ENCODE measurements at regions not wholly inside any gene's neighbourhood (a gene's known extent, or its start where the extent isn't known, plus 50 kb on each side); places are given as distances from the start of the nearest gene placed in this dataset.

DNA sequence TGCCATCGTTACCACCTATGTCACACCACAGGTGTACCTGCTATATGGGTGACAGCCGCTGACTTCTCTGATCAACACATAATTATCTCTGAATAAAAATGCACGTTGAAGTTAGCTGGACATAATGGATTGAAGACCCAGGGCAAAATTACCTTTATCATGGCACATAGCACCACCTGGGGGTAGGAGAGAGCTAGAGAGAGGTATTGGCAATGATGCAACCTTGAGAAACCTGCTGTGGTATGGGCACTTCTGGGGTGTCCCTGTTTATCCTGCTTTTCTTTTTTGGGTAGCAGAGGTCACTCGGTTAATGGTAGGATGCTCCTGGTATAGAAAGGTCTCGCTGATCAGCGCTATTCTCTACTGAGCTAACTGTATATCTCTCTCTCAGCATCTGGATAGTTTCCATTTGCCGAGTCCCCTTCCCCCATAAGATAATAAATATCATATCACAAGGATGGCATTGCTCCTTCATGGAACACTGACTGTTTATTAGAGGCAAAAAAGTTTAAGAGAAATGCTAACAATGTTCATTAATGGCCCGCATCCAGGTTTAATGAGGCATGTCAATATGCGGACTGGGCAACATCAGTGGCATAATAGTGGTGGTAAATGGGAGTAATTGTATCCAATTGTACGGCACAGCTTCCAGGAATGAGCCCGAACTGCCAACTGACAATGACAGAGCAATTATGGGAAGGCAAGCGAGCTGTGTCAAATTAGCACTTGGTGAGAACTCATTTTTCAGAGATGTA is 323.1 kb downstream of the TFEC start:
- no peak overlapping the region for H3K4me2 ChIP-seq (ENCODE audit: control insufficient read depth, insufficient read depth)
- FAIRE-seq (no peak), DNase-seq (ENCODE audit: low read depth, low spot score) (no peak), ATAC-seq (peak; percentile 59)
- H3K27ac ChIP-seq (ENCODE audit: control insufficient read depth, insufficient read depth) = no peak overlapping the region
- RAD21 ChIA-PET (ENCODE audit: unreplicated experiment) = no interaction called here
- no peak overlapping the region for H3K9ac ChIP-seq (ENCODE audit: control insufficient read depth, insufficient read depth, low read length)
- H4K20me1 ChIP-seq (ENCODE audit: control insufficient read depth, insufficient read depth) = no peaks in the 10 kb centered on the region
- 26% methylated on average over 12 of the region's 12 CpGs for WGBS (ENCODE audit: insufficient coverage, insufficient replicate concordance, low lambda C conversion rate, missing lambda C conversion rate)
- H3K79me2 ChIP-seq (ENCODE audit: control insufficient read depth, insufficient read depth, low read length) = no peaks in the 10 kb centered on the region
- no TSS peak for BruUV-seq (replicated peaks)
- no peaks in the 10 kb centered on the region for H3K27me3 ChIP-seq (replicated peaks in 1 of 2; ENCODE audit: control insufficient read depth in 2 of 2, insufficient read depth in 2 of 2, low read length in 1 of 2)
- SMC1A ChIA-PET (ENCODE audit: uncharacterized antibody, unreplicated experiment) = interaction anchor here (1.0 to 1.1 kb wide), 2 partner anchors 22 to 246 kb away, joined by 3 to 4 read pairs; no protein-coding TSS in a partner anchor
- in situ Hi-C loops (cut with MboI) (no loop called here), intact Hi-C loops (cut with micrococcal nuclease; ENCODE audit: unreplicated experiment) (no loop called here)
- no peak overlapping the region for H2AFZ ChIP-seq (ENCODE audit: control insufficient read depth, low read depth, low read length)
- POLR2A ChIA-PET = no interaction called here
- no peaks in the 10 kb centered on the region for H3K4me1 ChIP-seq (ENCODE audit: control insufficient read depth, insufficient read depth, low read length)
- no peaks in the 10 kb centered on the region for H3K9me3 ChIP-seq (replicated peaks; ENCODE audit: control insufficient read depth, insufficient read depth, low read length)
- H3K4me3 ChIP-seq = no peak overlapping the region
- CTCF ChIA-PET = interaction anchor here (0.9 to 1.8 kb wide), 5 partner anchors 14 to 179 kb away, joined by 3 to 7 read pairs (median 3); no protein-coding TSS in a partner anchor
- H3K36me3 ChIP-seq (ENCODE audit: control insufficient read depth in 2 of 2, insufficient read depth in 2 of 2, low read length in 1 of 2) = no peaks in the 10 kb centered on the region
- TF ChIP-seq RAD21 (IDR thresholded peaks at IDR 0.05; ENCODE audit: insufficient read depth, low read depth, low read length) (peak; percentile 32), CTCF (IDR thresholded peaks at IDR 0.05 in 2 of 3, conservative IDR thresholded peaks at IDR 0.05 in 1 of 3; ENCODE audit: control insufficient read depth in 2 of 3, extremely low read depth in 1 of 3, insufficient read depth in 1 of 3, low read depth in 3 of 3, low read length in 3 of 3) (peak in 2 of 3 experiments; percentile 5 to 33; a peak in 3 of 6 replicates), USF1 (IDR thresholded peaks at IDR 0.05; ENCODE audit: borderline replicate concordance, extremely low read length, insufficient read depth, low read depth, low read length) (no peak), YBX1 (IDR thresholded peaks at IDR 0.05) (no peak)
